IMR-90 (cell line): ENCODE measurements at regions not wholly inside any gene's neighbourhood (a gene's known extent, or its start where the extent isn't known, plus 50 kb on each side); places are given as distances from the start of the nearest gene placed in this dataset.

ENCODE experiments used
- BHLHE40 ChIP-seq: fragments of 150-350 bp; IDR thresholded peaks from 2 replicates; pipeline ENCODE4 v1.6.1; 2016; ENCODE audit warnings: mild to moderate bottlenecking, low read depth, low read length
- CEBPB ChIP-seq: IDR thresholded peaks from 2 replicates; pipeline ENCODE4 v1.6.1; 2012; ENCODE audit warnings: low read depth, low read length, improper control_type of control experiment
- CTCF ChIP-seq: conservative IDR thresholded peaks from 2 replicates; pipeline ENCODE4 v1.5.1; 2012; ENCODE audit warnings: mild to moderate bottlenecking, low read depth, low read length, improper control_type of control experiment
- FOS ChIP-seq: fragments of 150-350 bp; IDR thresholded peaks from 2 replicates; pipeline ENCODE4 v1.6.1; 2016; ENCODE audit warnings: low read depth, low read length
- MAFK ChIP-seq: IDR thresholded peaks from 2 replicates; pipeline ENCODE4 v1.6.1; 2012; ENCODE audit warnings: low read depth, low read length, improper control_type of control experiment
- MAZ ChIP-seq: IDR thresholded peaks from 2 replicates; pipeline ENCODE4 v1.6.1; 2012; ENCODE audit warnings: low read depth, mild to moderate bottlenecking, low read length, improper control_type of control experiment, moderate library complexity, borderline replicate concordance
- POLR2A ChIP-seq: IDR thresholded peaks from 2 replicates; pipeline ENCODE4 v1.6.1; 2012; ENCODE audit warnings: mild to moderate bottlenecking, low read depth, low read length
- RAD21 ChIP-seq: IDR thresholded peaks from 2 replicates; pipeline ENCODE4 v1.6.1; 2012; ENCODE audit warnings: low read length, improper control_type of control experiment
- SMC3 ChIP-seq: fragments of 150-350 bp; IDR thresholded peaks from 2 replicates; pipeline ENCODE4 v1.6.1; 2016; ENCODE audit warnings: low read depth, mild to moderate bottlenecking, antibody characterized with exemption, low read length, moderate library complexity
- USF2 ChIP-seq: fragments of 150-350 bp; IDR thresholded peaks from 2 replicates; pipeline ENCODE4 v1.6.1; 2017; ENCODE audit warnings: mild to moderate bottlenecking, antibody characterized with exemption, low read length, low read depth

- TF ChIP-seq SMC3 (no peak), CTCF (no peak), FOS (no peak), MAZ (no peak), MAFK (no peak), RAD21 (no peak), POLR2A (no peak), CEBPB (no peak), BHLHE40 (no peak), USF2 (no peak)
Measured at GRCh38 chr6:106002005-106002404, 84.1 kb upstream of the PRDM1 start.
